ENCODE measurements at regions not wholly inside any gene's neighbourhood (a gene's known extent, or its start where the extent isn't known, plus 50 kb on each side); places are given as distances from the start of the nearest gene placed in this dataset.

GRCh38 chr16:86427433-86427851 is 82.9 kb upstream of the FOXF1 start:
- DNase-seq (ENCODE audit: low read depth, low spot score) (no peak), FAIRE-seq (no peak)
- H3K79me2 ChIP-seq (ENCODE audit: control insufficient read depth, insufficient read depth, low read length), result no peaks in the 10 kb centered on the region
- no peak for TF ChIP-seq GATA2 (IDR thresholded peaks at IDR 0.05; ENCODE audit: insufficient read depth, insufficient read length, low read depth, low read length)
- TF ChIP-seq, protein P1, sequence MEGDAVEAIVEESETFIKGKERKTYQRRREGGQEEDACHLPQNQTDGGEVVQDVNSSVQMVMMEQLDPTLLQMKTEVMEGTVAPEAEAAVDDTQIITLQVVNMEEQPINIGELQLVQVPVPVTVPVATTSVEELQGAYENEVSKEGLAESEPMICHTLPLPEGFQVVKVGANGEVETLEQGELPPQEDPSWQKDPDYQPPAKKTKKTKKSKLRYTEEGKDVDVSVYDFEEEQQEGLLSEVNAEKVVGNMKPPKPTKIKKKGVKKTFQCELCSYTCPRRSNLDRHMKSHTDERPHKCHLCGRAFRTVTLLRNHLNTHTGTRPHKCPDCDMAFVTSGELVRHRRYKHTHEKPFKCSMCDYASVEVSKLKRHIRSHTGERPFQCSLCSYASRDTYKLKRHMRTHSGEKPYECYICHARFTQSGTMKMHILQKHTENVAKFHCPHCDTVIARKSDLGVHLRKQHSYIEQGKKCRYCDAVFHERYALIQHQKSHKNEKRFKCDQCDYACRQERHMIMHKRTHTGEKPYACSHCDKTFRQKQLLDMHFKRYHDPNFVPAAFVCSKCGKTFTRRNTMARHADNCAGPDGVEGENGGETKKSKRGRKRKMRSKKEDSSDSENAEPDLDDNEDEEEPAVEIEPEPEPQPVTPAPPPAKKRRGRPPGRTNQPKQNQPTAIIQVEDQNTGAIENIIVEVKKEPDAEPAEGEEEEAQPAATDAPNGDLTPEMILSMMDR (IDR thresholded peaks at IDR 0.05; ENCODE audit: extremely low read depth in 1 of 2, insufficient read depth in 1 of 2, low read depth in 1 of 2, low read length in 2 of 2), result no peak
- no peak for TF ChIP-seq FOS (IDR thresholded peaks at IDR 0.05; ENCODE audit: borderline replicate concordance, insufficient read depth, low read length)
- TF ChIP-seq POLR2A (IDR thresholded peaks at IDR 0.05; ENCODE audit: low read depth, low read length), result no peak
- TF ChIP-seq EZH2 (IDR thresholded peaks at IDR 0.05; ENCODE audit: borderline replicate concordance, low read depth, low read length, severe bottlenecking), result no peak
- TF ChIP-seq POLR2AphosphoS5 (IDR thresholded peaks at IDR 0.05; ENCODE audit: insufficient read depth, low read depth, low read length), result no peak
- TF ChIP-seq, protein P2, sequence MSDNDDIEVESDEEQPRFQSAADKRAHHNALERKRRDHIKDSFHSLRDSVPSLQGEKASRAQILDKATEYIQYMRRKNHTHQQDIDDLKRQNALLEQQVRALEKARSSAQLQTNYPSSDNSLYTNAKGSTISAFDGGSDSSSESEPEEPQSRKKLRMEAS (IDR thresholded peaks at IDR 0.05; ENCODE audit: insufficient read depth, insufficient read length), result no peak
- TF ChIP-seq MYC (IDR thresholded peaks at IDR 0.05; ENCODE audit: low read depth, low read length), result no peak
- no peak for TF ChIP-seq JUN (IDR thresholded peaks at IDR 0.05; ENCODE audit: borderline replicate concordance, insufficient read depth, insufficient read length, low read depth)
- no TSS peak for BruUV-seq (replicated peaks)
- no peaks in the 10 kb centered on the region for H3K9me1 ChIP-seq (replicated peaks; ENCODE audit: control insufficient read depth, extremely low read depth, insufficient read depth, low read length)
- H3K4me3 ChIP-seq (replicated peaks in 1 of 3; ENCODE audit: insufficient read depth in 1 of 3, low read depth in 1 of 3, low read length in 3 of 3), result no peak overlapping the region
- H3K9ac ChIP-seq (replicated peaks; ENCODE audit: extremely low read depth, insufficient read depth, low read length), result no peak overlapping the region
- no peaks in the 10 kb centered on the region for H3K4me1 ChIP-seq (ENCODE audit: control insufficient read depth, extremely low read depth, insufficient read depth, low read length)
- dilution Hi-C loops (cut with MboI; ENCODE audit: extremely low pct_ligation_motif_present, low sequenced_read_pairs), result no loop called here
- H3K36me3 ChIP-seq (ENCODE audit: control insufficient read depth in 2 of 2, extremely low read depth in 1 of 2, insufficient read depth in 2 of 2, low read length in 2 of 2), result no peaks in the 10 kb centered on the region
- no peaks in the 10 kb centered on the region for H3K9me3 ChIP-seq (replicated peaks; ENCODE audit: control insufficient read depth, insufficient read depth, low read length)
- intact Hi-C loops (cut with micrococcal nuclease), result no loop called here
- H3K27ac ChIP-seq (ENCODE audit: insufficient read depth, low read depth, low read length), result no peak overlapping the region
- H3K4me2 ChIP-seq (ENCODE audit: insufficient read depth, low read length), result no peak overlapping the region
- CTCF ChIA-PET, result no interaction called here
- peaks cover 2 to 12% of the 10 kb centered on the region in 2 experiments for H3K27me3 ChIP-seq (ENCODE audit: control insufficient read depth in 2 of 2, insufficient read depth in 2 of 2, low read length in 2 of 2)
- no peak overlapping the region for H2AFZ ChIP-seq (ENCODE audit: low read depth, low read length)
- H4K20me1 ChIP-seq (replicated peaks; ENCODE audit: control insufficient read depth, extremely low read depth, insufficient read depth, low read length), result no peaks in the 10 kb centered on the region
- POLR2A ChIA-PET, result no interaction called here

Data from endothelial cell of umbilical vein (primary cell).